HuH-7 (cell line): ENCODE measurements at regions not wholly inside any gene's neighbourhood (a gene's known extent, or its start where the extent isn't known, plus 50 kb on each side); places are given as distances from the start of the nearest gene placed in this dataset.

ENCODE experiments used
- DNase-seq: peaks from one replicate; pipeline ENCODE4 v3.0.0; 2011; ENCODE audit warnings: low spot score

DNA sequence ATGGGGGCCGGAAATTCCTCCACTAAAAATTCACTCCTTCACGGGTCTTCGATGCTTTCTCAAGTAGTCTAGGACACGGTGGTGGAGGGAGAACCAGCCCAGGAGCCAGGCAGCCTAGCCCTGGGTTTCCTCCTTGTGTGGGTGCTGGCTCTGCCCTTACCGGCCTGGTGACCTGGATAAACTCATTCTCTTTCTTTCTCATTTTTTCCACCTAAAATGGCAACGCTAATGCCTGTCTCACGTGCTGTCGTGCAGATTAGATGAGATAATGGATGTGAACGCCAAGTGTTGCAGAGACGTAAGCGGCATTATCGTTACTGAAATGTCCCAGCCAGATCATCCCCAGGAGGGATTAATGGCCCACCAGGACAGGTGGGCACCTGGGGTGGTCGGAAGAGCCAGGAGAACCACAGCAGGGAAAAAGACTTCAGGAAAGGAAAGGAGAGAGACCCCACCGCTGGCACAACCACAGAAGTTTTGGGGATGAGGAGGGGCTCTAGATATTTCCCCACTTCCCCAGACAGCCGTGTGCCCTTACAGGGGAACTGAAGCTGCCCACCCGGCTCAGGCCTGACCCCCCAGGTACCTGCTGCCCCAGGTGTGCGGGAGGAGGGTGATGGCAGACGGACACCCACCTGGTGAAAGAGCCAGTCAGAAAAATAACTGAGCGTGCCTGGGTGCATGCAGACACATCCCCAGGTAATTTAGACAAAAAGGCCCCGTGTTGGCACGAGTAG, 100.8 kb upstream of the ASAP2 start:
- DNase-seq, result no peak

DNA sequence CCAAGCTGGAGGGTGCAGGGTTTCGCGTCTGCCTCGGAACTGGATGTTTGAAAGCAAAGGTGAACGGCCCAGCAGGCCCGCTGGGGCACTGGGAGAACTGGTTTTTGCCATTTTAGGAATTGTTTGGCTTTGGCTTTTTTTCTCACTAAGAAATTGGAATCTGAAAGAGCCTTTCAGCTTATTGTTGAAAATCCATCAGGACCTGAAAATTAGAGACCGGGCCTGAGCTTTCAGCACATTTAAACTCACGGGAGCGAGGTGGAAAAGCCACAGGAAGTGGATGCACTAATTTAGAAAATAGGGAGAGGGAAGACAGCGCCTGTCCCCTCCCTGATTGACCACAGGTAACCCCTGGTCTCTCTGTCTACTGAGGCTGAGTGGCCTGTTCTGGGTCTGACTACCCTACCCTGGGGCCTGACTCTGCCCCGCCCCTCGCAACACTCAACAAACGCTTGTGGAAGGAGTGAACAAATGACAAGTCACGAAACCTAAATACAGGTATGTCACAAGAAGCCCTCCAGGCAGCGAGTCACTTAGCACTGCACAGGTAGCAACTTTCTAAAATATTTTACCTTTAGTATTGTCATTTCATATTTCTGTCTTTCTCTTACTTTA, 100.3 kb upstream of the MBOAT2 start:
- DNase-seq, result no peak

DNA sequence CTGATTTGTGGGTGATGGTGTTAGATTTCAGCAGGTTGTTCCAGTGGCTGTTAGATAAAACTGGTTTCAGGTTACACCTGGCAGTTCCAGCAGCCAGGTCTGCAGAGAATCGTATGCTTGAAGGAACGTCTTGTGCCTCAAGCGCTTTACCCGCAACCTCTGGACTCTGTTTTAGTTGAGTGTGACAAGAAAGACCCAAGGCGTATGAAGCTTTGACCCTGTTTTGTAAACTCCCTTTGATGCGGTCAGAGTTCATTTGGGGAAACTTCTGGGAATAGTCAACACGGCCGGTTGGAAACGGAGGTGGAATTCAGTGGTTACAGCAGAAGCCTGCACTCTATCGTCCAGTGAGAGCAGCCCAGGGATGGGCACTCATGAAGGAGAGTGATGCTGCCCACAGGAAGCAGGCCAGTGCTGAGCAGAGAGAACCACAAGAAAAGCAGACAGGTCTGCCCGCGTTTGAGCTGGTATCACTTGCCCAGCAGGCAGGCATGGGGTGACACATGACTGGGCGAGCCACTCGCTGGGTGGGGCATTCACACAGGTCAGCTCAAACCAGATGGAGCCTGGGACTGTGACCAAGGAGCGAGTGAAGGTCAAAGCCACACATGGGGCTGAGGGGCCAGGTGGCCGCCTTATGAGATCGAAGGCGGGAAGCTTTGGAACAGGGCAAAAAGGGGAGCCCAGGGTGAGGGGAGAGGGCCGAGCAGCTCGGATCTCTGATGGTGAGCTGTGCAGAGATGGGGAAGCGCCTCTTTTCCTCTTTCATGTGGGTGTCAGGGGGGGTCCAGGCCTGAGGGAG, 99.6 kb upstream of the MBOAT2 start:
- DNase-seq, result no peak

DNA sequence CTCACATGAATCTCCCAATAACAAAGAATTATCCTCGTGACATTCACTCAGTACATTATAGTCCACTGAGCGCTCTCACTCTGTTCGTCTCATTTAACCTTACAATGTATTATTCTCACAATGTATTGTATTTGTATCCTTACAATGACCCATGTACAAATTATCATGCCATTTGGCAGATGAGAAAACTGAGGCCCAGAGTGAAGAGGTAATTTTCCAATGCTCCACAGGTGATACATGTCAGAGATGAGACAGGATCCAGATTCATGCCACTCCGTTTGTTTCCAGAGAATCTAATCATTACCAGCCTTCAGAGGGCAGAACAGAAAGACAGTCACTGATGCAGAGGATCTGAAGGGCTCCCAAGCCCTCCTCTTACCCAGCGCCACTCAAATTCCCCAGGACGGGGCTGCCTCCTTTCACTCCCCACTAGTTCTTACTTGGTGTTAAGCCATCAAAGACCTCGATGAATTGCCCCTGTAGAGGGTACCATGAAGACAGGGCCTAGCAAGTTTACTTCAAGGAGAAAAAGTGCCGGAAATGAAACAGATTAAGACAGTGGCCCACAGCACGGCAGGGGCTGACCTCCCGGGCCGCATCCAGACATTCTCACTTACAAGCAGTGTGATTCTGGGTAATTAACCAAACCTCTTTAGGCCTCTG, 98.4 kb upstream of the MBOAT2 start:
- no peak for DNase-seq

DNA sequence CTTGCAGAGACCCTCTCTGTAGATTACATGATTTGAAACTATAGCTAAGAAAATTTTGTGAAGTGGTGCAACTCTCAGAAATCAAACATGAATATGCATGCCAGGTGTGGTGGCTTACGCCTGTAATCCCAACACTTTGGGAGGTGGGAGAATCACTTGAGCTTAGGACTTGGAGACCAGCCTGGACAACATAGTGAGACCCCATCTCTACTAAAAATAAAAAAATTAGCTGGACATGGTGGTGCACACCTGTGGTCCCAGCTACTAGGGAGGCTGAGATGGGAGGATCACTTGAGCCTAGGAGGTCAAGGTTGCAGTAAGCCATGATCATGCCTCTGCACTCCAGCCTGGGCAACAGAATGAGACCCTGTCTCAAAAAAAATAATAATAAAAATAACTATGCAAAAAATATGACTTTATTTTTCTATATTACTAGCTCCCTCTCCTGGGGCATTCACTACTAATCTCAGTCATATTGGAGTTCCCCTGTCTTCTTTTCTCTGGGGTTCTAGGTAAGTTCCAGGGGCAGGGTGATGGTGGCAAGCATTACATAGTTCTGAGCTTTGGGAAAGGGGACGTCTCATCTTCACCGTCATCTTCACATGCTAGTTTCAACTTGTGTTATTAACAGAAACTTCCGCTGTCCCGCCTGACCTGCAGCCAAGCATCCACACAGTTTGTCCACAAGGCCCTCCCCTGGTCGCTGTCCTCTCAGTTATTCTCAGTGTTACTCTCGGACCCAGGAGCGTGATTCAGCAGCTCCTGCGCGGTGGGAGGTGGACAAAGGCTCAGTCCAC, 96.8 kb upstream of the MBOAT2 start:
- no peak for DNase-seq

DNA sequence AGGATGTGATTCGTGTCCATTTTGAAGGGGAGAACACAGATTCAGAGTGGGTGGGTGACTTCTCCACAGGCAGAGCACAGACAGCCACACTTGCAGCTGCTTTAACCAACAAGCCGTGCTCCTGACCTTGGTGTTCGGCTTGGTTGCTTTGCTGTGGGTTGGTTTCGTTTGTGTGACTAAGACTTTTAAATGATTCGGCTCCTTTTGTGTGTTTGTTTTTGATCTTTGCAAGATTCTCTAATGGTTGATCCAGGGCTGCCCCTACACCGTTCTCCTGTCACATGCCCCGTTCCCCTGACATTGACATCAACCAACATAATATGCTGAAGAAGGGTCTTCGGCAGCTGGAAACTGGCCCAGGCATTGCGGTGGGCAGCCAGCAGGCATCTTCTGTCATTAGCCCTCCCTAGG, 95.9 kb upstream of the MBOAT2 start:
- no peak for DNase-seq

DNA sequence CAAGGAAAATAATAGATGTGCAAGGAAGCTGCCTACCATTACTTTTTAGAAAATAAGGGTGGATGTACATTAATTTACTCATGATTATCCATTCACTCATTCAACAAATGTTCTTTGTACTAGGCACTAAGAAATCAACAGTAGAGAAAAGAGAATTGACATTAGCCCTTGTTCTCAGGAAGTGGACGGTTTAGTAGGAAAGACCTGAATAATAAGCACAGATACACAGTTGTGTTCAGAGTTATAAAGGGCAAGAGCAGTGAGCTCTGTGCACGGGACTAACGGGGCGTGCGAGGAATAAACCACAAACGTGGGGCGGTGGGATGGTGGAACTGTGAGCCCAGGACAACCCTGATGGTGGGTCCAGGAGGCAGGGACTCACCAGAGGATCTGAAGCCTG, 94.4 kb upstream of the MBOAT2 start:
- DNase-seq, result no peak

DNA sequence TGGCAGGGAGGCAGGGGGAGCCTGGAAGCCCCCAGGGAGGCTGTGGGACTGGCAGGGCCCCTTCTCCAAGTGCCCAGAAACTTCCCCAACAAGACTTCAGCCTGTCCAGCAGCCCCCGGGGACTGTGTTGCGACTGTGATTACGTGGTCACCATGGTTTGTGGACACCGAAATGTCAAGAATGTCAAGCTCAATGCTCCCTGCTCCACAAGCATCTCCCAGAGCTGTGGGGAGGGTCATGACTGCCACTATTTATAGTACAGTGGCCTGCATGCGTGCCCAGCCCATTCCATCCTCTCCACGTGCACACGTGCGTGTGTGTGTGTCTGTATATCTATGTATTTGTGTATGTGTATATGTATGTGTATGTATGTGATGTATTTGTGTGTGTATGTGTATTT, 93.8 kb upstream of the MBOAT2 start:
- no peak for DNase-seq

DNA sequence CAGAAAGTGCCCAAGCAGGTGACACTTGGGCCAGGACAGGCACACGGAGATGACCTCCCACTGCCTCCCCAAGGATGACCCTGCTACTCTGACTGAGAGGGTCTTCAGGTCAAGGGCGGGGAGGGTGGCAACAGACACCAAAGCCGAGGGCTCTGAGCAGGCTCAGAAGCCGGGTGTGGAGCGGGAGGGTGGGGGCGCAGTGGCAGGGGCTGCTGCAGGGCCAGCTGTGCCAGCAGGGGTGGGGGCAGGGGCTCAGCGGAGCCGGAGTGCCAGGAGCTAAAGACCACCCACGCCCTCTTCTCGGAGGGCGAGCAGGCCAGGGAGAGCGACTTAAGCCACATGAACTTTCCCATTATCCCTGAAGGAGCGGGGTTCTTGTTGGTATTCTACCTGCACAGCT, 93.3 kb upstream of the MBOAT2 start:
- DNase-seq, result no peak

DNA sequence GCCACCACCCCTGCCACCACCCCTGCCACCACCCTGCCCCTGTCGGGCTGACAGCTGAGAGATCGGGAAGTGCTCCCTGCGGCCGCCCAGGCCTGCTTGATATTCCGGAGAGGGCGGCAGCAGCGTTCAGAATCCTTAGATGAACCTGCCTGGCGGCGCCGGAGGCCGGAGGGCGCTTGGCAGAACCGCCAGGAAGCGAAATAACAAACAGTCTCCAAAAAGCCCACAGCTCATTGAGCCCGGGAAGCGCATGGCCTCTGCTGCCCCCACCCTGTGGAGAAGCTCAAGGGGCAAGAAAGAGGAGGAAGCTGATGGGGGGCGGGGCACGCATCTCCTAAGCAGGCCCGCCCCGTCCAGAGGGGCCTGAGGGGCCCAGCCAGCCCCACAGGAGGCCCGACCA, 92.2 kb upstream of the MBOAT2 start:
- no peak for DNase-seq

DNA sequence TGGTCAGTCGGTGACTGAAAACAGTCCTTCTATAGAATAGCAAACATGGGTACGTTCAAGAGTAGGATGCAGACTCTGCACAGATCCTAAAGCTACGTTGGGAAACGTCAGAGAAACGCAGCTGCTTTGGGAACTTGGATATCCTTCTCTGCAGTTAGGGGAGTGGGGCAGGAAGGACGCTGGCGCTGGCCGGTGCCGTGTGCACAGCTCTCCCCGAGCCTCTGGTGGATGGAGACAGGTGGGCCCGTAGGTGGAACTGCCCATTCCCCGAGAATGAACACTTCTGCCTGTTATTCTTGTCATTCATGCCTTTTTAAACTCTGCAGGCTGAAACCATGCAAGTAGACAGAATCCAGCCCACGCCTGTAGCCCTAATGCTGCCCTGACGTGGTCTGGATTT, 91.7 kb upstream of the MBOAT2 start:
- DNase-seq, result no peak

DNA sequence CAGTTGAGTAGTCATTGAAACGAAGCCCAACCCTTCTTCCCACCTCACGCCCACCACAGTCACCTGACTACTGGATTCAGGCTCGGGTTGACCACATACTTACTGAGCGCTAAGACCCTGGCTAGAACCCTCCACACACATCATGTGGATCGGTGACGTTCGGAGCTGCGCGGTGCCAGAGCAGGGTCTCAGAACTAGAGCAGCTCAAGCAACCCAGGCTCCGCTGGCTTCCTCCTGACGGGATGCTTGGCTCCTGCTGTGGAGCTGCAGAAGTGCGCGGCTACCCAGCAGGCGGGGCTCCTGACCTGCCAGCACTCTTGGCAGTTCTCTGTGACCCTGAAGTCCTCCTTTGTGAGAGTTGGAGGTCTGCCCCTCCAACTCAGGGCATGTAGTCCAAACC, 90.6 kb upstream of the MBOAT2 start:
- no peak for DNase-seq

DNA sequence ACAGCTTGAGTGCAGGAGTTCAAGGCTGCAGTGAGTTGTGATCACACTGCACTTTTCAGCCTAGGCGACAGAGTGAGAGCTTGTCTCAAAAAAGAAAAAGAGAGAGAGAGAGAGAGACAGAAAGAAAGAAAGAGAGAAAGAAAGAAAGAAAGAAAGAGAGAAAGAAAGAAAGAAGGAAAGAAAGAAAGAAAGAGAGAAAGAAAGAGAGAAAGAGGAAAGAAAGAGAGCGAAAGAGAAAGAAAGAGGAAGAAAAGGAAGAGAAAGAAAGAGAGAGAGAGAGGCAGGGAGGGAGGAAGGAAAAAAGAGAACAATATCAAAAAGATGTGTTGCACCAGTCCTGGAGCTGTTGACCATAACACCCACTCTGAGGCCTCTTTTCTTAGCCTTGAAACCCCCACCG, 89.8 kb upstream of the MBOAT2 start:
- DNase-seq, result no peak

DNA sequence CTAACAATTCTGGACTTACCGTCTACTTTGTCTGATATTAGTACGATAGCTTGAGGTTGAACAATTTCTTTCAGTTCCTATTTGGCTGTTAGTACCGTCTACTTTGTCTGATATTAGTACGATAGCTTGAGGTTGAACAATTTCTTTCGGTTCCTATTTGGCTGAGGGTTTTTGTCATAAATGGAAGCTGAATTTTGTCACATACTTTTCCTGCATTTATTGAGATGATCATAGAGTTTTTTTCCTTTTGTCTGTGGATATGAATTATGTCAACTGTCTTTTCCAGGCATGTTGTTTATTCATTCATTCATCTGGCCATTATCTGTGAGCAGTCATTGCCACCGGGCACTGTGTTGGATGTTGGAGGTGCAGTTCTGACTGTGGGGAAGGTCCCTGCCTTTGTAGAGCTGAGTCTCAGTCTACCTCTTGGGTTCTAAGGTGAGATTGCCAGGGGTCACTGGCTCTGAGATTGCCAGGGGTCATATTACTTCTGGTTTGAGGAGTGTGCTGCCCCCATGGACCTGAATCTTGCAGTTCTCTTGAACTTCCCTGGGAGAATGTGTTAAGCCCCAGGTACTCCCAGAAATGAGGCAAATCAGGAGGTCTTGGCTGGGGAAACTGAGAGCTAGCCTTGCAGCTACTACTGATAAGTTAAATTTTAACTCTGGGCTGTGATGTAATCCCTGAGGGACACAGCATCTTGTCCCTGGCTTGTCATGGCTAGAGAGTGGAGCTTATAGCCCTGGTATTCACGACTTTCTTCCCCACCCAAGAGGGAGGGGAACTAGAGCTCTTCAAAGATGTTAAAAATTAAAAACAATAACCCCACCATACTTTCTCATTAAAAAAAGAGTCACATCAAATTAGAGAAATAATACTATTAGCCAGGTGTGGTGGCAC, 89.1 kb upstream of the MBOAT2 start:
- DNase-seq, result no peak

DNA sequence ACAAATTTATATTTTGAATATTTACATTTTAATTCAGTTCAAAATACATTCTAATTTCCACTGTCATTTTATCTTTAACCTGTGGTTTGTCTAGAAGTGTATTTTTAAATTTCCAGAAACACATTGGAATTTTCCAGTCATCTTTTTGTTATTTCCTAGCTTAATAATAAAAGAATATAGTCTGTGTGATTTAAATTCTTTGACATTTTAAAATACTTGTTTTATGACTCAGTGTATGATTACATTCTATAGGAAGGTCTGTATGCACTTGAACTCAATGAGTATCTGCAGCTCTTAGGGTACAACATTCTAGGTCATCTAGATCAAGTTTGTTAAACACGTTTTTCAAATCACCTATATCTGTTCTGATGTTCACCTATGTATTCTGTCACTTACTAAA, 88.3 kb upstream of the MBOAT2 start:
- no peak for DNase-seq

DNA sequence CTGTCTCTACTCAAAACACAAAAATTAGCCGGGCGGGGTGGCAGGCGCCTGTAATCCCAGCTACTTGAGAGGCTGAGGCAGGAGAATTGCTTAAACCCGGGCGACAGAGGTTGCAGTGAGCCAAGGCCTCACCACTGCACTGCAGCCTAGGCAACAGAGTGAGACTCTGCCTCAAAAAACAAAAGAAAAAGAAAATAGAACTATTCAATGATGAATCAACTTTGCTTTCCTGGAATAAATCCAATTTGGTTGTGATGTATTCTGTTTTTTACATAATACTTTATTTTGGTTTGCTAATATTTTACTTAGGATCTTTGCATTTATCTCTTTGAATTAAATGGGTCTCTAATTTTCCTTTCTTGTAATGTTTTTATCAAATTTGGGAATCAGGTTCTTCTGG, 86.3 kb upstream of the MBOAT2 start:
- no peak for DNase-seq

DNA sequence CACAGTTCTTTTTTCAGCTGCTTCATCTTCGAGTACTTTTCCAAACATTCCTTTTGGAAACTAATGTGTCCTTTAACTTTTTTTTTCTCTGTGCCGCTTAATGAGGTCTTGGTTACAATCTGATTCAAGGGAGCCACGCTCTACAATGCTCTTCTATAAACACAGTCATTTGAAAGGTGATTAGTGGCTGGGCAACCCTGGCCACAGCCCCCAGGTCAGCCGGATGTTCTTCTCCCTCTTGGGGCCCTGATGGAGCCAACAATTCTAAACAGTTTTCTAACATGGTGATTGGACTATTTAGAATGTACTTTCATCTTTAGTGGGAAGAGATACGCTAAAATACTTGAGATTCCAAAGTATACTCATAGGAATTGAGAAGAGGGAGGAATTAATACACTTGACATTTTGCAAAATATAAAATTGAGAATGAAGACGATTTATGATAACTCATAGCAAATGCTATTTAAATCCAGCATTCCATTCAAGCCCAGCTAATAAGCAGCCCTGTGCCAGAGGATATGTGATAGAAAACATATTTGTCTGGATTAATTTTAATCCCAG, 83.7 kb upstream of the MBOAT2 start:
- DNase-seq, result no peak

DNA sequence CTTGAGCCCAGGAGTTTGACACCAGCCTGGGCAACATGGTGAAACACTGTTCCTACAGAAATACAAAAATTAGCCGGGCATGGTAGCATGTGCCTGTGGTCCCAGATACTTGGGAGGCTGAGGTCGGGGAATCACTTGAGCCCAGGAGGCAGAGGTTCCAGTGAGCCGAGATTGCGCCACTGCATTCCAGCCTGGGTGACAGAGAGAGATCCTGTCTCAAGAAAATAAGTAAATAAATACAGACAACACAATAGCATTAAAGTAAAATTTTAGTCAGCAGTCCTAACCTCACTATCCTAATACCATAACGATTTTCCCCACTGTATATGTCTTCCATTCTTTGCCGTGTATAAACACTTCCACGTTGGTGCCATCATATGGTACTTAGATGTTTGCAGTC, 83.0 kb upstream of the MBOAT2 start:
- DNase-seq, result no peak

DNA sequence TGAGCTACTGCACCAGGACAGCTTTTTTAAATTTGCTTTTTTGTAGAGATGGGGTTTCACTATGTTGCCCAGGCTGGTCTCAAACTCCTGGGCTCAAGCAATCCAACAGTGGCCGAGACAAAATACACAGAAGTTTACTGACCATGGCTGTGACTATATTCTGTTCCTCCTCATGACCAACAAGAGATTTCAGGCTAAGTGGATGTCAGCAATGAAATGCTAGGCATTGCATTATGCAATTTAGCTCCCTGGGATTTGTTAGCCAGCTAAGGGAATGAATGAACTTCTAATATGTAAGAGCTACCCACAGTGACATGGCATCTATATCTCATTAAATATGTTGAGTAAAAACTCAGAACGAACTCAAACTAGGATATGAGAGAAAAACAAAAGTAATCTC, 81.9 kb upstream of the MBOAT2 start:
- no peak for DNase-seq

DNA sequence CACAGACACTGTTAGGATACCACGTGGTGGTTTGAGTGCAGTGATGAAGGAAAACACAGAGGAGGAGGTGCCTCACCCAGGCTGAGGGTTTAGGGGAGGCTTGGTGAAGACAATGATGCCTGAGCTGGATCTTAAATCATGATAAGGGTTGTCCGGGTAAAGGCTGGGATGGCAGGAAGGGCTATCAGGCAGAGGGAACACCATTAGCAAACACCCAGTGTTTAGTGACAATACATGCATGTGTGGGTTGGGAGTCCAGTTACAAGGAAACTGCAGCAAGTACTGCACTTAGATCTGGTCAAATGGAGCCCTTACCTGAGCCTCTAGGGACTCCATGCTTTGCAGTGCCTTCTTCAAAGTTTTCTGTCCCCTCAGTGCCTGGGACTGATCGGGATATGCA, 79.8 kb upstream of the MBOAT2 start:
- no peak for DNase-seq

DNA sequence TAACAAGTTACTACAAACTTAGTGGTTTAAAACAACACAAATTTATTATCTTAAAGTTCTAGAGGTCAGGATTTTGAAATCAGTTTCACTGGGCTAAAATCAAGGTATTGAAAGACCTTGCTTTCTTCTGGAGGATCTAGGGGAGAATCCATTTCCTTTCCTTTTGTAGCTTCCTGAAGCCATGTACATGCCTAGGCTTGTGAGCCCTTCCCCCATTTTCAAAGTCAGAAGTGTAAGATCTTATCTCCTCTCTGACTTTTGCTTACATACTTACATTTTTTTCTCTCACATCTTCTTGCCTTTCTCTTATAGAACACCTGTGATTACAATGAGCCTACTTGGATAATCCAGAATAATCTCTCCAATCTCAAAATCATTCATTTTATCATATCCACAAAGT, 78.7 kb upstream of the MBOAT2 start:
- DNase-seq, result no peak
